ENCODE measurements at regions not wholly inside any gene's neighbourhood (a gene's known extent, or its start where the extent isn't known, plus 50 kb on each side); places are given as distances from the start of the nearest gene placed in this dataset.

DNA sequence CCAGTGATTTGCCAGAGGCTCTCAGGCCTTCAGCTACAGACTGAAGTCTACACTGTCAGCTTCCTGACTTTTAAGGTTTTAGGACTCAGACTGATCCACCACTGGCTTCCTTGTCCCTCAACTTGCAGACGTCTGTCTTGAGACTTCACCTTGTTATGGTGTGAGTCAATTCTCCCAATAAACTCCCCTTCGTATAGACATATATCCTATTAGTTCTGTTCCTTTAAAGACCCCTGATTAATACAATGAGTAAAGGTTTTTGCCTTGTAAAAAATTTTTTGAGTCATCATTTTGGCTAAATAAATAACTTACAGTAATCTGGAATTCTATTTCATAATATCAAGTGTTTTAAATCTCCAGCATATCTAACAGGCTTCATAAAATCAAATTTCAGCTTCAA is 956.3 kb upstream of the CDH6 start:
- TF ChIP-seq, protein P1, sequence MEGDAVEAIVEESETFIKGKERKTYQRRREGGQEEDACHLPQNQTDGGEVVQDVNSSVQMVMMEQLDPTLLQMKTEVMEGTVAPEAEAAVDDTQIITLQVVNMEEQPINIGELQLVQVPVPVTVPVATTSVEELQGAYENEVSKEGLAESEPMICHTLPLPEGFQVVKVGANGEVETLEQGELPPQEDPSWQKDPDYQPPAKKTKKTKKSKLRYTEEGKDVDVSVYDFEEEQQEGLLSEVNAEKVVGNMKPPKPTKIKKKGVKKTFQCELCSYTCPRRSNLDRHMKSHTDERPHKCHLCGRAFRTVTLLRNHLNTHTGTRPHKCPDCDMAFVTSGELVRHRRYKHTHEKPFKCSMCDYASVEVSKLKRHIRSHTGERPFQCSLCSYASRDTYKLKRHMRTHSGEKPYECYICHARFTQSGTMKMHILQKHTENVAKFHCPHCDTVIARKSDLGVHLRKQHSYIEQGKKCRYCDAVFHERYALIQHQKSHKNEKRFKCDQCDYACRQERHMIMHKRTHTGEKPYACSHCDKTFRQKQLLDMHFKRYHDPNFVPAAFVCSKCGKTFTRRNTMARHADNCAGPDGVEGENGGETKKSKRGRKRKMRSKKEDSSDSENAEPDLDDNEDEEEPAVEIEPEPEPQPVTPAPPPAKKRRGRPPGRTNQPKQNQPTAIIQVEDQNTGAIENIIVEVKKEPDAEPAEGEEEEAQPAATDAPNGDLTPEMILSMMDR (IDR thresholded peaks at IDR 0.05), result no peak
- no peak for TF ChIP-seq ZFX (IDR thresholded peaks at IDR 0.05; ENCODE audit: borderline replicate concordance)
